OCI-LY3 (cell line): ENCODE measurements at regions not wholly inside any gene's neighbourhood (a gene's known extent, or its start where the extent isn't known, plus 50 kb on each side); places are given as distances from the start of the nearest gene placed in this dataset.

ENCODE experiments used
- H2AFZ ChIP-seq: fragments of 200-600, 300-600 bp; shearing (Covaris generic); 2 replicates; pipeline ENCODE4 v1.6.0; 2014; ENCODE audit warnings: antibody characterized with exemption, low read depth, low read length
- H3K27ac ChIP-seq: fragments of 200-600, 300-600 bp; sonication (generic); 2 replicates; pipeline ENCODE4 v1.5.1; 2014; ENCODE audit warnings: mild to moderate bottlenecking, low read length, moderate library complexity, mixed read lengths
- H3K27me3 ChIP-seq: fragments of 200-600, 300-600 bp; sonication (generic); 2 replicates; pipeline ENCODE4 v1.6.1; 2014; ENCODE audit warnings: low read depth, low read length, mixed read lengths
- H3K36me3 ChIP-seq: fragments of 200-600, 300-600 bp; sonication (generic); replicated peaks from 2 replicates; pipeline ENCODE3; 2014; ENCODE audit warnings: low read depth, low read length, mixed read lengths
- H3K4me1 ChIP-seq: fragments of 300-600, 200-600 bp; sonication (generic); 2 replicates; pipeline ENCODE4 v1.6.1; 2014; ENCODE audit warnings: low read length, mixed read lengths
- H3K4me2 ChIP-seq: fragments of 200-600, 300-600 bp; sonication (generic); 2 replicates; pipeline ENCODE4 v1.6.1; 2014; ENCODE audit warnings: low read length, mixed read lengths
- H3K4me3 ChIP-seq: fragments of 300-600, 200-600 bp; sonication (generic); 2 replicates; pipeline ENCODE4 v1.5.1; 2014; ENCODE audit warnings: antibody characterized with exemption, mild to moderate bottlenecking, low read length, moderate library complexity
- H3K79me2 ChIP-seq: fragments of 300-600, 200-600 bp; shearing (Covaris generic); 2 replicates; pipeline ENCODE4 v1.6.1; 2014; ENCODE audit warnings: mild to moderate bottlenecking, low read length, mixed read lengths
- H3K9ac ChIP-seq: fragments of 300-600, 200-600 bp; shearing (Covaris generic); 2 replicates; pipeline ENCODE4 v1.6.0; 2014; ENCODE audit warnings: mild to moderate bottlenecking, low read length, moderate library complexity
- H3K9me3 ChIP-seq: fragments of 200-600, 300-600 bp; shearing (Covaris generic); 2 replicates; pipeline ENCODE4 v1.6.1; 2014; ENCODE audit warnings: low read length, mixed read lengths; ENCODE audit not compliant: insufficient read depth
- H4K20me1 ChIP-seq: fragments of 200-600, 300-600 bp; sonication (generic); 2 replicates; pipeline ENCODE4 v1.6.1; 2016; ENCODE audit warnings: low read length, mixed read lengths; ENCODE audit not compliant: insufficient read depth
- CTCF ChIP-seq: fragments of 200-600, 300-600 bp; sonication (generic); IDR thresholded peaks from 2 replicates; pipeline ENCODE4 v1.5.1; 2014; ENCODE audit warnings: antibody characterized with exemption, low read length, low read depth
- EZH2phosphoT487 ChIP-seq: fragments of 200-600 bp; shearing (Covaris generic); IDR thresholded peaks from 2 replicates; pipeline ENCODE4 v1.6.1; 2018; ENCODE audit warnings: antibody characterized with exemption, mixed run types, low read depth

- no peak overlapping the region for H3K4me3 ChIP-seq
- H3K4me1 ChIP-seq: 0 out of 2 replicates have a peak, but pooled peaks cover 4% of the 10 kb centered on the region
- no peaks in the 10 kb centered on the region for H3K79me2 ChIP-seq
- no peaks in the 10 kb centered on the region for H3K9me3 ChIP-seq
- no peak for TF ChIP-seq EZH2phosphoT487
- TF ChIP-seq CTCF: no peak
- H3K36me3 ChIP-seq: no peaks in the 10 kb centered on the region
- H3K4me2 ChIP-seq: no peak overlapping the region
- no peak overlapping the region for H3K27ac ChIP-seq
- no peak overlapping the region for H3K9ac ChIP-seq
- no peak overlapping the region for H2AFZ ChIP-seq
- no peaks in the 10 kb centered on the region for H3K27me3 ChIP-seq
- H4K20me1 ChIP-seq: no peaks in the 10 kb centered on the region
These were observed 170.9 kb downstream of the POLR1F start for GRCh38 chr7:19537942-19538401.

GRCh38 chr7:19533266-19533665 is 175.6 kb downstream of the POLR1F start:
- H3K4me2 ChIP-seq: no peak overlapping the region
- no peak overlapping the region for H2AFZ ChIP-seq
- H3K4me3 ChIP-seq: no peak overlapping the region
- no peaks in the 10 kb centered on the region for H3K27me3 ChIP-seq
- H3K79me2 ChIP-seq: no peaks in the 10 kb centered on the region
- H3K9ac ChIP-seq: no peak overlapping the region
- no peak for TF ChIP-seq CTCF
- H3K4me1 ChIP-seq: no peaks in the 10 kb centered on the region
- H3K27ac ChIP-seq: no peak overlapping the region
- H3K9me3 ChIP-seq: no peaks in the 10 kb centered on the region
- H4K20me1 ChIP-seq: no peaks in the 10 kb centered on the region
- H3K36me3 ChIP-seq: no peaks in the 10 kb centered on the region

GRCh38 chr7:19530852-19531251 is 178.0 kb downstream of the POLR1F start:
- no peak overlapping the region for H3K4me3 ChIP-seq
- H3K4me1 ChIP-seq: no peaks in the 10 kb centered on the region
- no peak for TF ChIP-seq CTCF
- TF ChIP-seq EZH2phosphoT487: no peak
- H3K79me2 ChIP-seq: no peaks in the 10 kb centered on the region
- no peaks in the 10 kb centered on the region for H3K27me3 ChIP-seq
- no peaks in the 10 kb centered on the region for H4K20me1 ChIP-seq
- no peak overlapping the region for H3K9ac ChIP-seq
- H2AFZ ChIP-seq: no peak overlapping the region
- no peaks in the 10 kb centered on the region for H3K36me3 ChIP-seq
- no peak overlapping the region for H3K27ac ChIP-seq
- no peaks in the 10 kb centered on the region for H3K9me3 ChIP-seq
- H3K4me2 ChIP-seq: no peak overlapping the region

GRCh38 chr7:19530261-19530660 is 178.6 kb downstream of the POLR1F start:
- no peaks in the 10 kb centered on the region for H3K79me2 ChIP-seq
- H3K36me3 ChIP-seq: no peaks in the 10 kb centered on the region
- no peak overlapping the region for H3K9ac ChIP-seq
- no peak overlapping the region for H3K27ac ChIP-seq
- no peaks in the 10 kb centered on the region for H3K9me3 ChIP-seq
- H3K4me3 ChIP-seq: no peak overlapping the region
- no peak overlapping the region for H2AFZ ChIP-seq
- H4K20me1 ChIP-seq: no peaks in the 10 kb centered on the region
- no peak overlapping the region for H3K4me2 ChIP-seq
- H3K27me3 ChIP-seq: no peaks in the 10 kb centered on the region
- no peaks in the 10 kb centered on the region for H3K4me1 ChIP-seq
- TF ChIP-seq CTCF (no peak), EZH2phosphoT487 (no peak)
